ENCODE measurements at regions not wholly inside any gene's neighbourhood (a gene's known extent, or its start where the extent isn't known, plus 50 kb on each side); places are given as distances from the start of the nearest gene placed in this dataset.

- H3K27ac ChIP-seq: no peak overlapping the region
- H3K27me3 ChIP-seq: no peaks in the 10 kb centered on the region
- 73 to 96% methylated on average over 4 to 5 of the region's 5 CpGs for WGBS, 2 donors (ENCODE audit: low coverage in 1 of 2)
- no peak for DNase-seq
- intact Hi-C loops (cut with DNase I; ENCODE audit: low total_unique reads): no loop called here
- H3K36me3 ChIP-seq: no peaks in the 10 kb centered on the region
- H3K4me3 ChIP-seq: no peak overlapping the region
- in situ Hi-C loops (cut with MboI; ENCODE audit: low pct_ligation_motif_present in 1 of 4, low pct_unique_long_range_greater_than_20kb in 1 of 4, low sequenced_read_pairs in 3 of 4): no loop called here
- no peaks in the 10 kb centered on the region for H3K9me3 ChIP-seq
- TF ChIP-seq POLR2AphosphoS5 (IDR thresholded peaks at IDR 0.05): no peak
- TF ChIP-seq EP300 (IDR thresholded peaks at IDR 0.05; ENCODE audit: low read depth): no peak
- no peak for TF ChIP-seq CTCF (IDR thresholded peaks at IDR 0.05)
- TF ChIP-seq POLR2A (IDR thresholded peaks at IDR 0.05): no peak
- H3K4me1 ChIP-seq: no peaks in the 10 kb centered on the region
These were observed 604.6 kb downstream of the RAB28 start for GRCh38 chr4:12879496-12879895.

GRCh38 chr4:12875640-12876243 is 608.4 kb downstream of the RAB28 start:
- Histone ChIP-seq H3K4me1 (no peaks in the 10 kb centered on the region), H3K9me3 (no peaks in the 10 kb centered on the region), H3K27ac (no peak overlapping the region), H3K36me3 (no peaks in the 10 kb centered on the region), H3K27me3 (no peaks in the 10 kb centered on the region), H3K4me3 (no peak overlapping the region)
- TF ChIP-seq EP300 (IDR thresholded peaks at IDR 0.05; ENCODE audit: low read depth) (no peak), POLR2A (IDR thresholded peaks at IDR 0.05) (no peak), POLR2AphosphoS5 (IDR thresholded peaks at IDR 0.05) (no peak), CTCF (IDR thresholded peaks at IDR 0.05) (no peak)
- no peak for DNase-seq
- 62 to 63% methylated on average over 1 to 2 of the region's 2 CpGs for WGBS, 2 donors (ENCODE audit: low coverage in 1 of 2)
- intact Hi-C loops (cut with DNase I; ENCODE audit: low total_unique reads) (no loop called here), in situ Hi-C loops (cut with MboI; ENCODE audit: low pct_ligation_motif_present in 1 of 4, low pct_unique_long_range_greater_than_20kb in 1 of 4, low sequenced_read_pairs in 3 of 4) (no loop called here)

- TF ChIP-seq CTCF (IDR thresholded peaks at IDR 0.05) (no peak), EP300 (IDR thresholded peaks at IDR 0.05; ENCODE audit: low read depth) (no peak), POLR2A (IDR thresholded peaks at IDR 0.05) (no peak), POLR2AphosphoS5 (IDR thresholded peaks at IDR 0.05) (no peak)
- no peaks in the 10 kb centered on the region for H3K36me3 ChIP-seq
- no peaks in the 10 kb centered on the region for H3K4me1 ChIP-seq
- 66 to 76% methylated on average over 2 of the region's 2 CpGs for WGBS, 2 donors (ENCODE audit: low coverage in 1 of 2)
- no peaks in the 10 kb centered on the region for H3K9me3 ChIP-seq
- no peaks in the 10 kb centered on the region for H3K27me3 ChIP-seq
- no peak overlapping the region for H3K4me3 ChIP-seq
- no peak overlapping the region for H3K27ac ChIP-seq
- no peak for DNase-seq
- intact Hi-C loops (cut with DNase I; ENCODE audit: low total_unique reads) (no loop called here), in situ Hi-C loops (cut with MboI; ENCODE audit: low pct_ligation_motif_present in 1 of 4, low pct_unique_long_range_greater_than_20kb in 1 of 4, low sequenced_read_pairs in 3 of 4) (no loop called here)
These were observed 610.8 kb downstream of the RAB28 start for GRCh38 chr4:12873351-12873750.

- WGBS, 2 donors (ENCODE audit: low coverage in 1 of 2): 94 to 100% methylated on average over 1 of the region's 1 CpG
- H3K9me3 ChIP-seq: no peaks in the 10 kb centered on the region
- intact Hi-C loops (cut with DNase I; ENCODE audit: low total_unique reads): no loop called here
- in situ Hi-C loops (cut with MboI; ENCODE audit: low pct_ligation_motif_present in 1 of 4, low pct_unique_long_range_greater_than_20kb in 1 of 4, low sequenced_read_pairs in 3 of 4): loop anchor here in 1 of 4 donors (5.0 kb wide), 1 partner anchor 676 kb away; no protein-coding TSS in a partner anchor
- no peak overlapping the region for H3K4me3 ChIP-seq
- no peak overlapping the region for H3K27ac ChIP-seq
- no peaks in the 10 kb centered on the region for H3K27me3 ChIP-seq
- DNase-seq: no peak
- no peaks in the 10 kb centered on the region for H3K36me3 ChIP-seq
- H3K4me1 ChIP-seq: no peaks in the 10 kb centered on the region
- TF ChIP-seq POLR2AphosphoS5 (IDR thresholded peaks at IDR 0.05) (no peak), EP300 (IDR thresholded peaks at IDR 0.05; ENCODE audit: low read depth) (no peak), POLR2A (IDR thresholded peaks at IDR 0.05) (no peak), CTCF (IDR thresholded peaks at IDR 0.05) (no peak)
These were observed 622.7 kb downstream of the RAB28 start for GRCh38 chr4:12861422-12861821.

Measured in transverse colon (tissue), 4 donors.